ENCODE measurements at regions not wholly inside any gene's neighbourhood (a gene's known extent, or its start where the extent isn't known, plus 50 kb on each side); places are given as distances from the start of the nearest gene placed in this dataset.

GRCh38 chr19:46954502-46954992, 65.1 kb upstream of the NPAS1 start:
- intact Hi-C loops (cut with DNase I) = no loop called here
- H3K27me3 ChIP-seq = no peaks in the 10 kb centered on the region
- no peak for TF ChIP-seq CTCF (IDR thresholded peaks at IDR 0.05)
- no peak for TF ChIP-seq EP300 (IDR thresholded peaks at IDR 0.05)
- no peak for TF ChIP-seq POLR2A (IDR thresholded peaks at IDR 0.05)
- H3K27ac ChIP-seq = no peak overlapping the region
- H3K36me3 ChIP-seq = no peaks in the 10 kb centered on the region
- H3K9me3 ChIP-seq = no peaks in the 10 kb centered on the region
- no peak overlapping the region for H3K4me3 ChIP-seq
- peaks cover 1% of the 10 kb centered on the region for H3K4me1 ChIP-seq (ENCODE audit: insufficient read depth)
- DNase-seq = no peak
- WGBS, 3 donors = 43 to 67% (median 61%) methylated on average over 7 of the region's 7 CpGs

GRCh38 chr19:46954993-46955812, 64.4 kb upstream of the NPAS1 start:
- Histone ChIP-seq H3K4me1 (ENCODE audit: insufficient read depth) (peaks cover 1% of the 10 kb centered on the region), H3K27me3 (no peaks in the 10 kb centered on the region), H3K4me3 (no peak overlapping the region), H3K9me3 (no peaks in the 10 kb centered on the region), H3K36me3 (no peaks in the 10 kb centered on the region), H3K27ac (no peak overlapping the region)
- no peak for DNase-seq
- intact Hi-C loops (cut with DNase I) = no loop called here
- TF ChIP-seq POLR2A (IDR thresholded peaks at IDR 0.05) = no peak
- no peak for TF ChIP-seq EP300 (IDR thresholded peaks at IDR 0.05)
- TF ChIP-seq CTCF (IDR thresholded peaks at IDR 0.05) = no peak
- WGBS, 3 donors = 49 to 53% (median 51%) methylated on average over 10 of the region's 10 CpGs

GRCh38 chr19:46955813-46956371, 63.7 kb upstream of the NPAS1 start:
- Histone ChIP-seq H3K4me1 (ENCODE audit: insufficient read depth) (peaks cover 1% of the 10 kb centered on the region), H3K4me3 (no peak overlapping the region), H3K9me3 (no peaks in the 10 kb centered on the region), H3K36me3 (no peaks in the 10 kb centered on the region), H3K27me3 (no peaks in the 10 kb centered on the region), H3K27ac (no peak overlapping the region)
- intact Hi-C loops (cut with DNase I) = no loop called here
- TF ChIP-seq POLR2A (IDR thresholded peaks at IDR 0.05) (no peak), EP300 (IDR thresholded peaks at IDR 0.05) (no peak), CTCF (IDR thresholded peaks at IDR 0.05) (no peak)
- 83 to 97% (median 94%) methylated on average over 6 of the region's 6 CpGs for WGBS, 3 donors
- no peak for DNase-seq

- 53 to 60% (median 56%) methylated on average over 6 of the region's 6 CpGs for WGBS, 3 donors
- intact Hi-C loops (cut with DNase I) = no loop called here
- DNase-seq = no peak
- TF ChIP-seq CTCF (IDR thresholded peaks at IDR 0.05) (no peak), POLR2A (IDR thresholded peaks at IDR 0.05) (no peak), EP300 (IDR thresholded peaks at IDR 0.05) (no peak)
- Histone ChIP-seq H3K4me3 (no peak overlapping the region), H3K4me1 (ENCODE audit: insufficient read depth) (peaks cover 1% of the 10 kb centered on the region), H3K27ac (no peak overlapping the region), H3K36me3 (no peaks in the 10 kb centered on the region), H3K9me3 (no peaks in the 10 kb centered on the region), H3K27me3 (no peaks in the 10 kb centered on the region)
These were observed 61.1 kb upstream of the NPAS1 start for GRCh38 chr19:46958532-46958931.
